GM12872 (cell line): ENCODE measurements at regions not wholly inside any gene's neighbourhood (a gene's known extent, or its start where the extent isn't known, plus 50 kb on each side); places are given as distances from the start of the nearest gene placed in this dataset.

ENCODE experiments used
- CTCF ChIP-seq: IDR thresholded peaks from 3 replicates; pipeline ENCODE4 v1.5.1; 2011; ENCODE audit warnings: low read depth, mild to moderate bottlenecking, low read length, moderate library complexity; ENCODE audit not compliant: insufficient read depth

- TF ChIP-seq CTCF, result no peak
Observed at GRCh38 chr3:30352410-30353318, 253.7 kb upstream of the TGFBR2 start.

- TF ChIP-seq CTCF, result no peak
Observed at GRCh38 chr3:30353711-30354467, 252.5 kb upstream of the TGFBR2 start.

GRCh38 chr3:30354513-30354912, 251.9 kb upstream of the TGFBR2 start:
- no peak for TF ChIP-seq CTCF

- TF ChIP-seq CTCF, result no peak
Observed at GRCh38 chr3:30354972-30355371, 251.4 kb upstream of the TGFBR2 start.

- TF ChIP-seq CTCF, result no peak
Observed at GRCh38 chr3:30355622-30356021, 250.8 kb upstream of the TGFBR2 start.

GRCh38 chr3:30356866-30357753, 249.3 kb upstream of the TGFBR2 start:
- TF ChIP-seq CTCF, result no peak

- TF ChIP-seq CTCF, result no peak
Observed at GRCh38 chr3:30357897-30358296, 248.5 kb upstream of the TGFBR2 start.
